Smooth muscle cell (in vitro differentiated cells): ENCODE measurements at regions not wholly inside any gene's neighbourhood (a gene's known extent, or its start where the extent isn't known, plus 50 kb on each side); places are given as distances from the start of the nearest gene placed in this dataset.

Source experiments
- DNase-seq: peaks from one replicate; lab custom pipeline; 2025; ENCODE audit not compliant: unreplicated experiment; lab: John Stamatoyannopoulos, UW
- H2AFZ ChIP-seq: fragments of 200-600 bp; sonication (generic); 2 replicates; pipeline ENCODE4 v1.6.0; 2016; ENCODE audit warnings: antibody characterized with exemption, low read depth, mild to moderate bottlenecking
- H3F3A ChIP-seq: fragments of 200-600 bp; sonication (generic); 2 replicates; pipeline ENCODE4 v1.6.0; 2017; ENCODE audit warnings: antibody characterized with exemption, low read depth
- H3K27ac ChIP-seq: fragments of 200-600 bp; sonication (generic); 2 replicates; pipeline ENCODE4 v1.5.1; 2016; ENCODE audit warnings: low read depth, mild to moderate bottlenecking
- H3K27me3 ChIP-seq: fragments of 200-600 bp; sonication (generic); 2 replicates; pipeline ENCODE4 v1.6.1; 2016; ENCODE audit warnings: low read depth, mild to moderate bottlenecking
- H3K36me3 ChIP-seq: fragments of 200-600 bp; sonication (generic); 2 replicates; pipeline ENCODE4 v1.5.1; 2016; ENCODE audit warnings: low read depth
- H3K4me1 ChIP-seq: fragments of 200-600 bp; sonication (generic); 2 replicates; pipeline ENCODE4 v1.5.1; 2016; ENCODE audit warnings: low read depth
- H3K4me2 ChIP-seq: fragments of 200-600 bp; sonication (generic); 2 replicates; pipeline ENCODE4 v1.6.0; 2016; ENCODE audit warnings: mild to moderate bottlenecking
- H3K4me3 ChIP-seq: fragments of 200-600 bp; sonication (generic); 2 replicates; pipeline ENCODE4 v1.5.1; 2016; ENCODE audit warnings: mild to moderate bottlenecking
- H3K79me2 ChIP-seq: fragments of 200-600 bp; sonication (generic); 2 replicates; pipeline ENCODE4 v1.6.0; 2016; ENCODE audit warnings: low read depth, mild to moderate bottlenecking
- H3K9ac ChIP-seq: fragments of 200-600 bp; sonication (generic); 2 replicates; pipeline ENCODE4 v1.6.0; 2016; ENCODE audit warnings: low read depth
- H3K9me3 ChIP-seq: fragments of 200-600 bp; sonication (generic); replicated peaks from 2 replicates; pipeline ENCODE4 v1.5.1; 2016; ENCODE audit warnings: low read depth
- H4K20me1 ChIP-seq: fragments of 200-600 bp; sonication (generic); 2 replicates; pipeline ENCODE4 v1.6.0; 2016; ENCODE audit warnings: low read depth
- WGBS: methylation state at CpG from one replicate; pipeline ENCODE4 v1.1.7; 2016; ENCODE audit warnings: low lambda C conversion rate; 5-methylcytosine and 5-hydroxymethylcytosine counted together
- TF ChIP-seq, protein P1 (sequence below): fragments of 200-600 bp; sonication (generic); IDR thresholded peaks from 2 replicates; pipeline ENCODE4 v1.5.1; 2017; ENCODE audit warnings: borderline replicate concordance, mild to moderate bottlenecking, antibody characterized with exemption; ENCODE audit not compliant: insufficient read depth, poor library complexity, severe bottlenecking

DNA sequence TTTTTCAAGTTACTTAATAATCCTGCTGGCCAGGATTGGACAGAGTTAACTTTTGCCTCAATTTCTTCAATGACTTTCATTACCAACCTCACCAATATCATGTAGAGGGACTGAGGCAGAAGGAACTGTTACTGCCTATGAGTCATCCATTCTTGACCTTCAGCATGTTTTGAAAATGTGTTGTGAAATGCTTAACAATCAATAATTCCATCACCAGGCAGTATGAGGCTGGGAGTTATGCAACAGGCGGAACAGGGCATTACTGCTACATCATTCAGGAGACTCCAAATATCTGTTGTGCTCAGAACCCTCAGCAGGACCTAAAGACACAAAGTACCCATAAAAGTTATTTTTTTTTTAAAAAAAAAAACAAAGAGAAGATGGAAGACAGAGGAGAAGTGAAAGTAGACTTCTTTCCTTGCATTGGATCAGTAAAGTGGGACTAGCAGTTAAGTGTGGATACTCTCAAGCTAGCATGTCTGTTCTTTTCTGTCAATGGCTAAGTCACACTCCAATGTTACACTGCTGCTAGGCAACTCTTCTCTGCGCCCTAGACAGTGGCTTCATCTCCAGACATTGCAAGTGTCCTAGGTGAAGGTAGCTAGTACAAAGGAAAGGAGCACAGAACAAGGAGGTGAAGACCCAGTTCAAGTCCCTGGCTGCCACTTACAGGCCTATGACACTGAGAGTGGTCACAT is 184.9 kb upstream of the LPP start:
- H2AFZ ChIP-seq, result no peak overlapping the region
- no peaks in the 10 kb centered on the region for H3K9me3 ChIP-seq
- no peaks in the 10 kb centered on the region for H4K20me1 ChIP-seq
- no peaks in the 10 kb centered on the region for H3K36me3 ChIP-seq
- no peak overlapping the region for H3K27ac ChIP-seq
- no peaks in the 10 kb centered on the region for H3K4me1 ChIP-seq
- H3K27me3 ChIP-seq, result peaks cover 10% of the 10 kb centered on the region
- WGBS, result 86% methylated on average over 2 of the region's 2 CpGs
- TF ChIP-seq, protein P1, sequence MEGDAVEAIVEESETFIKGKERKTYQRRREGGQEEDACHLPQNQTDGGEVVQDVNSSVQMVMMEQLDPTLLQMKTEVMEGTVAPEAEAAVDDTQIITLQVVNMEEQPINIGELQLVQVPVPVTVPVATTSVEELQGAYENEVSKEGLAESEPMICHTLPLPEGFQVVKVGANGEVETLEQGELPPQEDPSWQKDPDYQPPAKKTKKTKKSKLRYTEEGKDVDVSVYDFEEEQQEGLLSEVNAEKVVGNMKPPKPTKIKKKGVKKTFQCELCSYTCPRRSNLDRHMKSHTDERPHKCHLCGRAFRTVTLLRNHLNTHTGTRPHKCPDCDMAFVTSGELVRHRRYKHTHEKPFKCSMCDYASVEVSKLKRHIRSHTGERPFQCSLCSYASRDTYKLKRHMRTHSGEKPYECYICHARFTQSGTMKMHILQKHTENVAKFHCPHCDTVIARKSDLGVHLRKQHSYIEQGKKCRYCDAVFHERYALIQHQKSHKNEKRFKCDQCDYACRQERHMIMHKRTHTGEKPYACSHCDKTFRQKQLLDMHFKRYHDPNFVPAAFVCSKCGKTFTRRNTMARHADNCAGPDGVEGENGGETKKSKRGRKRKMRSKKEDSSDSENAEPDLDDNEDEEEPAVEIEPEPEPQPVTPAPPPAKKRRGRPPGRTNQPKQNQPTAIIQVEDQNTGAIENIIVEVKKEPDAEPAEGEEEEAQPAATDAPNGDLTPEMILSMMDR, result no peak
- H3K4me3 ChIP-seq, result no peak overlapping the region
- H3K9ac ChIP-seq, result no peak overlapping the region
- no peak overlapping the region for H3K4me2 ChIP-seq
- no peak for DNase-seq
- H3F3A ChIP-seq, result no peaks in the 10 kb centered on the region
- no peaks in the 10 kb centered on the region for H3K79me2 ChIP-seq

GRCh38 chr3:187969581-187969950 is 184.4 kb upstream of the LPP start:
- no peak overlapping the region for H3K4me2 ChIP-seq
- no peaks in the 10 kb centered on the region for H3K9me3 ChIP-seq
- no peaks in the 10 kb centered on the region for H3F3A ChIP-seq
- H3K27me3 ChIP-seq, result peaks cover 10% of the 10 kb centered on the region
- H3K4me1 ChIP-seq, result no peaks in the 10 kb centered on the region
- no peaks in the 10 kb centered on the region for H3K79me2 ChIP-seq
- H2AFZ ChIP-seq, result no peak overlapping the region
- TF ChIP-seq, protein P1, result no peak
- H3K9ac ChIP-seq, result no peak overlapping the region
- DNase-seq, result no peak
- WGBS, result 95% methylated on average over 3 of the region's 3 CpGs
- H3K4me3 ChIP-seq, result no peak overlapping the region
- H3K36me3 ChIP-seq, result no peaks in the 10 kb centered on the region
- H3K27ac ChIP-seq, result no peak overlapping the region
- no peaks in the 10 kb centered on the region for H4K20me1 ChIP-seq

- Histone ChIP-seq H2AFZ (no peak overlapping the region), H3K27ac (no peak overlapping the region), H3K9ac (no peak overlapping the region), H4K20me1 (no peaks in the 10 kb centered on the region), H3K4me1 (no peaks in the 10 kb centered on the region), H3K36me3 (no peaks in the 10 kb centered on the region), H3F3A (no peaks in the 10 kb centered on the region), H3K4me2 (no peak overlapping the region), H3K9me3 (no peaks in the 10 kb centered on the region), H3K4me3 (no peak overlapping the region), H3K79me2 (no peaks in the 10 kb centered on the region), H3K27me3 (peaks cover 10% of the 10 kb centered on the region)
- TF ChIP-seq, protein P1, result no peak
- no peak for DNase-seq
These were observed 183.9 kb upstream of the LPP start for GRCh38 chr3:187970106-187970505.

DNA sequence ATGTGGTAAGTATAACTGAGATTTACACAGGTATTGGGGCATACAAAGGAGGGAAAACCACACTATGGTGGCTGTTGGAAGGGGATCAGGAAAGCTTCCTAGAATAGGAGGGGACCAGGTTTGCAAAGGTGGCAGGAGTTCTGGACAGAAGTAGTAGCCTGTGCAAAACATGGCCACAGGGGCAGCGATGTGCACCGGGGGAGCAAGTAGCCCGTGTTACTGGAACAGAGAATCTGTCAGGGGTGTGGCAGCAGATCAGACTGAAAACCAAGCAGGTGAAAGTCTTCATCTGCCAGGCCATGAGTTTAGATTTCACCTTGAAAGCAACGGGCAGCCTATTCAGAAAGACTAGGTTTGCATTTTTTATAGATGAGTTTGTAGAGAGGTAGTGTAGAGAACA is 182.3 kb upstream of the LPP start:
- Histone ChIP-seq H3K9ac (no peak overlapping the region), H3K4me1 (no peaks in the 10 kb centered on the region), H3K36me3 (no peaks in the 10 kb centered on the region), H3K79me2 (no peaks in the 10 kb centered on the region), H2AFZ (no peak overlapping the region), H3F3A (no peaks in the 10 kb centered on the region), H3K9me3 (no peaks in the 10 kb centered on the region), H3K4me3 (no peak overlapping the region), H3K4me2 (no peak overlapping the region), H3K27me3 (peaks cover 7% of the 10 kb centered on the region), H3K27ac (no peak overlapping the region), H4K20me1 (no peaks in the 10 kb centered on the region)
- no peak for DNase-seq
- WGBS, result 83% methylated on average over 4 of the region's 4 CpGs
- TF ChIP-seq, protein P1, result no peak
